ENCODE measurements at regions not wholly inside any gene's neighbourhood (a gene's known extent, or its start where the extent isn't known, plus 50 kb on each side); places are given as distances from the start of the nearest gene placed in this dataset.

DNA sequence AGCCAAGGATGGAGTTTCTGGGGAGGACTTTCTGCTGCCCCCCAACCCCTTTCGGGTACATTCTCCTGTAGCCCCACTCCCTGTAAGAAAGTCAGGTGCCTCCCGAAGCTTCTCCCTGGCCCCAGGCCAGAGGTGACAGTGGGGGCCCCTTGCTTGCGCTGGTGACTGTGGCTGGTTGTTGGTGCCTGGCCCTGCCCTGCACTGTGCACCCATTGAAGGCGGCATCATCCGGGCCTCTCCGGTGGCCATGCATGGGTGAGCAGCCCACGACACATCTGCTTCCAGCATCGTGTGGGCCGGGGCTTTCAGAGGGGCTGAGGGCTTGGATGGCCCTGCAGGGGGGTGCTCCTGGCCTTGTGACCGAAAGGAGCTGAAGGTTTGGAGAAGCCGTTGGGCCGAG is 297.0 kb downstream of the SEC14L1 start:
- DNase-seq (ENCODE audit: extremely low read depth, low read depth) = no peak

GRCh38 chr17:77438241-77439188 is 297.7 kb downstream of the SEC14L1 start:
- no peak for DNase-seq (ENCODE audit: extremely low read depth, low read depth)

- no peak for DNase-seq (ENCODE audit: extremely low read depth, low read depth)
Observed at GRCh38 chr17:77439189-77440018, 298.6 kb downstream of the SEC14L1 start.

GRCh38 chr17:77440560-77440981 is 299.8 kb downstream of the SEC14L1 start:
- no peak for DNase-seq (ENCODE audit: extremely low read depth, low read depth)

GRCh38 chr17:77441130-77441920 is 300.6 kb downstream of the SEC14L1 start:
- no peak for DNase-seq (ENCODE audit: extremely low read depth, low read depth)

- DNase-seq (ENCODE audit: extremely low read depth, low read depth) = no peak
Observed at GRCh38 chr17:77441940-77442339, 301.2 kb downstream of the SEC14L1 start.

GRCh38 chr17:77442976-77443747 is 302.4 kb downstream of the SEC14L1 start:
- no peak for DNase-seq (ENCODE audit: extremely low read depth, low read depth)

DNA sequence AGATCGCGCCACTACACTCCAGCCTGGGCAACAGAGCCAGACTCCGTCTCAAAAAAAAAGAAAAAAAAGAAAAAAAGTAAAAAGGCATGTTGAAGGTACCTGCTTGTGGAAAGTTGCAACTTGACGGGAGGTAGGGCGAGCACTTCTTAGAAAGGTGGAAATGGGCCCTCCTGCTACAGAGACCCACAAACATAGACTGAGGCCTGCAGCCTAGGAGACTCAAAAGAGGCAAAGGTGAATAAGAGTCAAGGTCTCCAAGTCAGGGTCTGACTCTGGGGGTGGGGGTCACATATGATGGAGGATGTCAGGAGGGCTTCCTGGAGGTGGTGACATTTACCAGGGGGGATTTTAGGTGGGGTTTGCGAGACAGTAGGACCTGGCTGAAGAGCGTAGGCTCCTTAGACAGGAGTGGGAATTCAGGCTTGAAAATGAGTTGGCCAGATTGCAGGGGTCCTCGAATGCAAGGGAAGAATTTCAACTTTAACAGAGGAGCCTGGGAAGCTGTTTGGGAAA is 303.0 kb downstream of the SEC14L1 start:
- DNase-seq (ENCODE audit: extremely low read depth, low read depth) = no peak

DNA sequence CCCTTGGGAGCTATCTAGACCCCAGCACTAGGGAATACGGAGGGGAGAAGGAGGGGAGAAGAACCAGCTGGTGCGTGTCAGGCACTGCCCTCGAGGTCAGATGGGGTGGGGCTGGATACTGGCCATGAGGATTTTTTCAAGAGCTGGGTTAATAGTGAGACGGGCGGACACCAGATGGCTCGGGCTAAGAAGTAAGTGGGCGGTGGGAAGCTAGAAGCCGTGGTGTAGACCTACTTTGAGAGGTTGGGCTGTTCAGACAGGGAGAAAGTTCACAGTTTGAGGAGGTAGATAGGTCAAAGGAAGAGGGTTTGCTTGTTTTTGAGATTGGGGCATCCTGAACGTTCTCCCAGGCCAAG is 303.8 kb downstream of the SEC14L1 start:
- DNase-seq (ENCODE audit: extremely low read depth, low read depth) = no peak

- no peak for DNase-seq (ENCODE audit: extremely low read depth, low read depth)
Observed at GRCh38 chr17:77444984-77445759, 304.4 kb downstream of the SEC14L1 start.

DNA sequence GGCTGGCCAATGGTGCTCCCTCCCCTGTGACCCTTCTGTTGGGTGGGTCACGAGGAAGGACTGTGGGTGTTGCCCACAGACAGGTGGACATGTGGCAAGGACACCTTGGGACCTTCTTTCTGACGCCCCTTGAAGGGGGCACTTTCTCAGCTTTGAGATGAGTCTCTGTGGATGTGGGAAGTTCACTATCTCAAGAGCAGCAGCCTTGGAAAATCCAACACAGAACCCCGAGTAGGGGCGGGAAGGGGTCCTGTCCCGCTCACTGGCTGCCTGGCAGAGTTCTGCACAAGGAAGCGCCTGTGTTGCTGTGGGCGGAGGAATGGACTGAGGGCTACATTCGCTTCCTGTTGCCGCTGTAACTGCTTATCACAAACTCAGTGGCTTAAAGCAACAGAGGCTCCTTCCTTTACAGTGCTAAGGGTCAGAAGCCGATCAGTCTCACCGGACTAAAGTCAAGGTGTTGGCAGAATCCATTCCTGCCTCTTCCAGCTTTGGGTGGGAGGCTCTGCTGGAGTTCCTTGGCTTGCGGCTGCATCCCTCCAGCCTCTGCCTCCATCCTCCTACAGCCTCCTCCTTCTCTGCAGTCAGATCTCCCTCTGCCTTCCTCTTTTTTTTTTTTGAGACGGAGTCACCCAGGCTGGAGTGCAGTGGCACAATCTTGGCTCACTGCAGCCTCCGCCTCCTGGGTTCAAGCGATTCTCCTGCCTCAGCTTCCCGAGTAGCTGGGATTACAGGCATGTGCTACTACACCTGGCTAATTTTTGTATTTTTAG is 305.2 kb downstream of the SEC14L1 start:
- DNase-seq (ENCODE audit: extremely low read depth, low read depth) = no peak

GRCh38 chr17:77446940-77447634 is 306.3 kb downstream of the SEC14L1 start:
- DNase-seq (ENCODE audit: extremely low read depth, low read depth) = no peak

- DNase-seq (ENCODE audit: extremely low read depth, low read depth) = no peak
Observed at GRCh38 chr17:77449373-77449907, 308.7 kb downstream of the SEC14L1 start.

DNA sequence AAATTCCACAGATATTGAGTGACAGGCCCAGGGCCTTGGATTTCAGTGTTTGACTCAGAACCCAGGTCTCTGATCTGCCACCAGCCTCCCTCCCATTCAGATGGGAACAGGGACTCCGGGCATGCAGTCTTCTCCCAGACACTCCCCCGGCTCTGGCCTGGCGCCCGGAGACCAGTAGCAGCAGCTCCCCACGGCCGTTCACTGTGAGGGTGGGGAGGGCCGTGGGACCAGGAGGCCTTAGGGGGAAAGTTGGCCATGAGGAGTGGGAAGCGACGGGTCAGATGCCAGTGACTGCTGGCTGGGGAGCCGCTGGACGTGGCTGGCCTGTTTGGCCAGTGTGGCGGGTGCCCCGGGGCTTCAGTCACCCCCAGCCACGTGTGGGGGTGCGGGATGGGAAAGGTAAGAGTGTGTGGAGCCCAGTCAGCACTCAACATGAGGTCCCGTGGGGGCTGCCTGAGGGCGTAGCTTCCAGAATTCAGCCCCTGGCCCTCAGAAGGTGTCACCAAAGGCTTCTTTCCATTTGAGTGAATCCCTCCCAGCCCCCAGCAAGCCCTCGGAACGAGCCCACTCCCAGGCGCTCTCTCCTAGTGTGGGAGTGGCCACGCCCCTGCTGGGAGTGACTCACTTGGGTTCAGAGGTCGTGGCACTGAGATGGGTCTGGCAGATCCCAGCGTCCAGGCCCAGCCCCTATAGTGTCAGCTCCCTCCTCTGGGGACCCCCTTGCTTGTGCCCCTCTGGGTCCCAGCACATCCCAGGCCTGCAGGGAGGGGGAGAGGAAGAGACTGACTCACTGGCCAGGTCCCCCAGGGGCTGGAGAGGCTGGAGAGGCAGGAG is 309.4 kb downstream of the SEC14L1 start:
- no peak for DNase-seq (ENCODE audit: extremely low read depth, low read depth)

GRCh38 chr17:77450742-77451244 is 310.0 kb downstream of the SEC14L1 start:
- no peak for DNase-seq (ENCODE audit: extremely low read depth, low read depth)

DNA sequence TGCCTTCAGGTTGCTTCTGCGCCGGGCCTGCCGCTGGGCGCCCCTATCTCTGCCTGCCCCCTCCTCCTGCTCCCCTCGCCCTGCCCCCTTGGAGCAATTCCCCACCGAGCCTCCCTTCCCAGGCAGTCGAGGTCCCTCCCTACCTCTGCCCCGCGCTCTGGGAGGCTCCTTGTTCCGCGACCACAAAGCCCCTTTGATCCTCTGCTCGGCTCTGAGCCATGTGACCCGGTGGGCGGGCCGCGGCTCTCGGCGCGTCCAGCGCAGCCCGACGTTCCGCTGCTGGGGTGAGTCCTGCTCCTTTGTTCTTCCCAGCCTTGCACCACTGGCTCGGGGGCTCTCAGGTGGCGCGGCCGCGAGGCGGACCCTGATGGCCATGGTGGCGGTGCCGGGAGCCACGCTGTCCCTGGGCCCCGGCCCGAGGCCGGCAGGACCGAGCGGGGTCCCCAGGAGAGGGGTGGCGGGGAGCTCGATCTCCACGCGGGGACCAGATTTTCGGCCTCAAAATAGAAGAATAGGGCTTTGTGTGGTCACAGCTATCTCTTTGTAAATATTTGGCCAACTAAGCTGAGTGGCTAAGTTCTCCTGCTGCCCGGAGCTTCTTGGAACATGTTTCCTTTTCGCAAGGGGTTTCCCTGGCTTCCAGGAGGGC is 310.6 kb downstream of the SEC14L1 start:
- DNase-seq (ENCODE audit: extremely low read depth, low read depth) = no peak

Data from NCI-H460 (cell line).